Adrenal gland (tissue), 9 donors: ENCODE measurements at regions not wholly inside any gene's neighbourhood (a gene's known extent, or its start where the extent isn't known, plus 50 kb on each side); places are given as distances from the start of the nearest gene placed in this dataset.
"Not testable (repeated sequence)": the region's sequence is repeated elsewhere in the genome, so short reads cannot be mapped to it uniquely, and the experiment has no call there.

Experiments used
- DNase-seq, 7 donors: peaks; one replicate each; pipeline ENCODE4 v3.0.0-alpha.2; 2019 to 2020
- H3K27ac ChIP-seq, 5 donors: fragments of 200-600 bp; sonication (generic) in 4 of 5; 1 replicate in 3 of 5; 2 replicates in 2 of 5; pipeline versions ENCODE4 v1.5.1 to v1.8.0; 2016 to 2020; ENCODE audit warnings: mild to moderate bottlenecking in 1 of 5
- H3K27me3 ChIP-seq: fragments of 200-600 bp; 2 replicates; pipeline ENCODE4 v1.8.0; 2021
- H3K36me3 ChIP-seq, 2 donors: fragments of 200-600 bp; replicated peaks in 1 of 2; 1 replicate in 1 of 2; 2 replicates in 1 of 2; pipeline versions ENCODE4 v1.5.1 to v1.8.0; 2018 to 2022
- H3K4me1 ChIP-seq, 2 donors: fragments of 200-600 bp; replicated peaks in 1 of 2; 1 replicate in 1 of 2; 2 replicates in 1 of 2; pipeline versions ENCODE4 v1.5.1 to v1.8.0; 2018 to 2021
- H3K4me3 ChIP-seq, 4 donors: fragments of 200-600 bp; sonication (generic) in 3 of 4; one replicate each; pipeline ENCODE4 v1.5.1; 2016 to 2018
- H3K9me3 ChIP-seq, 3 donors: fragments of 200-600 bp; sonication (generic) in 1 of 3; replicated peaks in 1 of 3; 1 replicate in 2 of 3; 2 replicates in 1 of 3; pipeline versions ENCODE4 v1.5.1 to v1.8.0; 2016 to 2021
- POLR2A ChIP-seq, 2 donors: fragments of 450-650 bp; IDR thresholded peaks; one replicate each; pipeline ENCODE4 v1.6.1; 2017; ENCODE audit warnings: antibody characterized with exemption in 2 of 2, mild to moderate bottlenecking in 2 of 2, moderate library complexity in 1 of 2
- WGBS, 4 donors: extraction: QIAGEN DNeasy Blood & Tissue Kit in 2 of 4; methylation state at CpG; one replicate each; pipeline versions ENCODE4 v1.1.5 to v1.1.7; 2013 to 2017; 5-methylcytosine and 5-hydroxymethylcytosine counted together
- intact Hi-C, 2 donors: fragments of 100-400 bp; cut with DNase I; formaldehyde crosslinking; loops; one replicate each; pipeline versions ENCODE4 v1.14.1 to v1.15.0; 2022 to 2023
- TF ChIP-seq, protein P1 (sequence below), 6 experiments: fragments of 450-650 bp in 4 of 6; fragments of 200-600 bp in 2 of 6; sonication (generic) in 1 of 6; IDR thresholded peaks; 1 replicate in 5 of 6; 2 replicates in 1 of 6; pipeline versions ENCODE4 v1.5.1 to v1.8.0; 2016 to 2021; ENCODE audit warnings: antibody characterized with exemption in 6 of 6, mild to moderate bottlenecking in 2 of 6, moderate library complexity in 1 of 6
- donor health status: healthy with polysubstance abuse.
- donor health status: Bipolar disorder and iron deficiency.
- donor health status: DM: yes; HTN: yes; CAD: no.
- donor health status: DM: no; HTN: no; CAD: no.
- donor health status: DM: no; HTN: no; CAD: no.

DNA sequence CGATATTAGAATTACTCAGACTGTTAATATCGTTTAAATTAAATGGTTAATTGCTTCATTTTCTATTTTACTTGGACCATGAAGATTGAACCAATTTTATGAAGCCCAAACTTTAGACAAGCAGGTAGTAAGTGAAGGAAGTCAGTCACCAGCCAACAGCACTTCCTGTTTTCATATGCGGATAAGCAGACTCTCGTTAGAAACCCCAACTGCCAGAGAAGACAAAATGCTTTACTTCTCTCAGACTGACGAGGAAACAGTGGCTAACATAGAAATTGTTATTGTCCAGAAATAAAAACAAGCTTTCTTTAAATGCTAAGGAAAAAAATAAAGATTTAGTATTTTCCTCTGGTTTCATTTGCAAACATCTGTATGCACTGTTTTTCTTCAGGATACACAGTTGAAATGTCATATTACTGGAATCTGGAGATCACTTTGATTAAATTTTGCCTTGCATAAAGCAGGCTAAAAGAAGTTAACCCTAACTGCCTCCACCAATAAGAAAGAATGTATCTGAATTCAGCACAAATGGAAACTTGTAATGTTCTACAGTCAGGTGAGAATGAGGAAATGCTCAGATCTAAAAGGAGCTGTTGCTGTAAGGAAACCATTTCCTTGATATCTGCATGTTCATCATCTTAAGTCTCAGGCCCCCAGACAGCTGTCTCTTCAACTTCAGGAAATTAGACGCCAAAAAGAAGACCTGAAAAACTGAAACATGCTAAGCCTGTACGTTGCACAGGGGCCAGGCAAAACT is 129.8 kb upstream of the SAMSN1 start:
- intact Hi-C loops = no loop called here
- peak overlapping the region in 1 of 5 donors; percentile 31 for H3K27ac ChIP-seq
- peak in 1 of 7 donors; percentile 12 for DNase-seq

DNA sequence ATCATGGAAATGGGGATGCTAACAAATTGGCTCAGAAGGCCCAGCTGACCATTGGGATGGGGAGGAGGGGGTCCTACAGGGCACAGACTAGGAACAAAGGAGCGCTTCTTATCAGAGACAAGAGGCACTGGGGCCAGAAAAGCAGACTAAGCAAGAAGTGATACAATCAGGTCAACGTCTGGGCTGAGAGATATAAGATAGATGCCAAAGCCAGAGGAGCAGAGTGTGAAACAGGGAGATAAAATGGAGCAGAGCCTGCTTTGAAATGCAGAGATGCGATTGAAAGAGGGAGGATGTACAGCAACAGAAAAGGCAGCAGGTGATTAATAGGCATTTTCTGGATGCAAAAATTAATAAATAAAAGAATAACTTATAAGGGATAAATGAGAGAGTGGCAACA is 127.5 kb upstream of the SAMSN1 start:
- H3K27me3 ChIP-seq = no peaks in the 10 kb centered on the region
- H3K4me3 ChIP-seq = no peak overlapping the region
- peaks cover 0 to 6% of the 10 kb centered on the region in 2 donors for H3K4me1 ChIP-seq
- intact Hi-C loops = no loop called here
- TF ChIP-seq POLR2A (IDR thresholded peaks at IDR 0.05) = no peak
- TF ChIP-seq, protein P1, sequence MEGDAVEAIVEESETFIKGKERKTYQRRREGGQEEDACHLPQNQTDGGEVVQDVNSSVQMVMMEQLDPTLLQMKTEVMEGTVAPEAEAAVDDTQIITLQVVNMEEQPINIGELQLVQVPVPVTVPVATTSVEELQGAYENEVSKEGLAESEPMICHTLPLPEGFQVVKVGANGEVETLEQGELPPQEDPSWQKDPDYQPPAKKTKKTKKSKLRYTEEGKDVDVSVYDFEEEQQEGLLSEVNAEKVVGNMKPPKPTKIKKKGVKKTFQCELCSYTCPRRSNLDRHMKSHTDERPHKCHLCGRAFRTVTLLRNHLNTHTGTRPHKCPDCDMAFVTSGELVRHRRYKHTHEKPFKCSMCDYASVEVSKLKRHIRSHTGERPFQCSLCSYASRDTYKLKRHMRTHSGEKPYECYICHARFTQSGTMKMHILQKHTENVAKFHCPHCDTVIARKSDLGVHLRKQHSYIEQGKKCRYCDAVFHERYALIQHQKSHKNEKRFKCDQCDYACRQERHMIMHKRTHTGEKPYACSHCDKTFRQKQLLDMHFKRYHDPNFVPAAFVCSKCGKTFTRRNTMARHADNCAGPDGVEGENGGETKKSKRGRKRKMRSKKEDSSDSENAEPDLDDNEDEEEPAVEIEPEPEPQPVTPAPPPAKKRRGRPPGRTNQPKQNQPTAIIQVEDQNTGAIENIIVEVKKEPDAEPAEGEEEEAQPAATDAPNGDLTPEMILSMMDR (IDR thresholded peaks at IDR 0.05) = no peak
- no peak for DNase-seq
- H3K27ac ChIP-seq = no peak overlapping the region
- H3K36me3 ChIP-seq = no peaks in the 10 kb centered on the region
- no peaks in the 10 kb centered on the region for H3K9me3 ChIP-seq
- 28 to 41% (median 34%) methylated on average over 3 of the region's 3 CpGs for WGBS, 4 donors

More for the DNA sequence above, 129.8 kb upstream of the SAMSN1 start:
- TF ChIP-seq POLR2A (IDR thresholded peaks at IDR 0.05) = no peak
- TF ChIP-seq, protein P1 (IDR thresholded peaks at IDR 0.05) = no peak
- Histone ChIP-seq H3K4me1 (peaks cover 0 to 6% of the 10 kb centered on the region in 2 donors), H3K4me3 (no peak overlapping the region), H3K27me3 (no peaks in the 10 kb centered on the region), H3K9me3 (no peaks in the 10 kb centered on the region), H3K36me3 (no peaks in the 10 kb centered on the region)
- WGBS, 4 donors = 43 to 56% (median 44%) methylated on average over 7 of the region's 7 CpGs

DNA sequence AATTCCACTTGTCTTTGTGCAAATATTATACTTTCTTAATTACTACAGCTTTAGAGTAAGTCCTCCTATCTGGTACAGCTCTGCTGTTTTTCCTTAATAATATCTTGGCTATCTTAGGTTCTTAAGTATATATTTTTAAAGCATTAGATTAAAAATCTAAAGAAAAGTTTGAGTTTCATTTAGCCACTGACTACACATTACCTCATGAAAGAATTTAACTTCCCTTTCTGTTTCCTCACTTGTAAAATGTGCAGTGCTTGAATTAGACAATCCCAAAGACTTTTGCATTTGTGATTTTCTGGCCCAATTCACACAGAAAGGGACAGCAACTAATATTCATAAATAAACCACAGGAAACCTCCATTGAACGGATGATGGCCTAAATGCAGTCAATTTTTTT is 126.4 kb upstream of the SAMSN1 start:
- 32 to 53% (median 44%) methylated on average over 1 of the region's 1 CpG for WGBS, 4 donors
- Histone ChIP-seq H3K9me3 (no peaks in the 10 kb centered on the region), H3K27me3 (no peaks in the 10 kb centered on the region), H3K36me3 (no peaks in the 10 kb centered on the region), H3K4me3 (no peak overlapping the region), H3K4me1 (peaks cover 0 to 6% of the 10 kb centered on the region in 2 donors), H3K27ac (no peak overlapping the region)
- no peak for TF ChIP-seq POLR2A (IDR thresholded peaks at IDR 0.05)
- intact Hi-C loops = no loop called here
- no peak for DNase-seq

DNA sequence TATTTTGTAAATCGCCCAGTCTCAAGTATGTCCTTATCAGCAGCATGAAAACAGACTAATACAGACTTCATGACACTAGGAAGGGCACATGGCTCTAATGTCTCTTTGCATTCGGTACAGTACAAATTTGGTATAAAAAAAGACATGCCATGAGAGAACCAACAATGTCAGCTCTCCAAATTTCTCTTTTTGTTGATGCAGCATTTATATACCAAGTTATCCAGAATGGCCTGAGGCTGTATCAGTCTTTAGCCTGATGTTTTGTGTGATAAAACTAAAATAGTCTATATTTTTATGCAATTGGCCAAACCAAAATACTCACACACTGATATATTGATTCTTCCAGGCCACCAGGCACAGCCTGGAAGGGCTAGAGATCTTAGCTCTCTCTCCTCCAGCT is 124.3 kb upstream of the SAMSN1 start:
- no peaks in the 10 kb centered on the region for H3K4me1 ChIP-seq
- H3K27ac ChIP-seq = no peak overlapping the region
- DNase-seq = no peak
- no peak overlapping the region for H3K4me3 ChIP-seq
- WGBS, 4 donors = 73 to 85% (median 81%) methylated on average over 2 of the region's 2 CpGs
- H3K36me3 ChIP-seq = no peaks in the 10 kb centered on the region
- TF ChIP-seq POLR2A (IDR thresholded peaks at IDR 0.05) = no peak
- TF ChIP-seq, protein P1 (IDR thresholded peaks at IDR 0.05) = no peak
- intact Hi-C loops = no loop called here
- no peaks in the 10 kb centered on the region for H3K27me3 ChIP-seq
- H3K9me3 ChIP-seq = no peaks in the 10 kb centered on the region

DNA sequence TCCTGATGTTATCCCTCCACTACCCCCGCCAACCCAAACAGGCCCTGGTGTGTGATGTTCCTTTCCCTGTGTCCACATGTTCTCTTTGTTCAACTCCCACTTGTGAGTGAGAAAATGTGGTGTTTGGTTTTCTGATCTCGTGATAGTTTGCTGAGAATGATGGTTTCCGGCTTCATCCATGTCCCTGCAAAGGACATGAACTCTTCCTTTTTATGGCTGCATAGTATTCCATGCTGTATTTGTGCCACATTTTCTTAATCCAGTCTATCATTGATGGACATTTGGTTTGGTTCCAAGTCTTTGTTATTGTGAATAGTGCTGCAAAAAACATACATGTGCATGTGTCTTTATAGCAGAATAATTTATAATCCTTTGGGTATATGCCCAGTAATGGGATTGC is 123.0 kb upstream of the SAMSN1 start:
- H3K9me3 ChIP-seq, DNase-seq, H3K27me3 ChIP-seq, intact Hi-C loops, H3K36me3 ChIP-seq, H3K4me3 ChIP-seq, H3K4me1 ChIP-seq, H3K27ac ChIP-seq: not testable (repeated sequence)
- 83 to 90% (median 86%) methylated on average over 3 of the region's 3 CpGs for WGBS, 4 donors
